Transverse colon (tissue), 4 donors: ENCODE measurements at regions not wholly inside any gene's neighbourhood (a gene's known extent, or its start where the extent isn't known, plus 50 kb on each side); places are given as distances from the start of the nearest gene placed in this dataset.

Experiments
- DNase-seq: peaks from one replicate; pipeline ENCODE4 v3.0.0-alpha.2; 2019
- H3K27ac ChIP-seq, 4 donors: fragments of 200-600 bp; sonication (generic); 2 replicates each; pipeline ENCODE4 v1.5.1; 2016 to 2018; ENCODE audit warnings: inconsistent platforms in 4 of 4
- H3K27me3 ChIP-seq: fragments of 200-600 bp; sonication (generic); 2 replicates; pipeline ENCODE4 v1.5.1; 2017; ENCODE audit warnings: inconsistent platforms
- H3K36me3 ChIP-seq, 4 donors: fragments of 200-600 bp; sonication (generic); 2 replicates each; pipeline ENCODE4 v1.5.1; 2017 to 2019; ENCODE audit warnings: inconsistent platforms in 4 of 4
- H3K4me1 ChIP-seq, 4 donors: fragments of 200-600 bp; sonication (generic); 2 replicates each; pipeline ENCODE4 v1.5.1; 2017 to 2020; ENCODE audit warnings: inconsistent platforms in 4 of 4
- H3K4me3 ChIP-seq, 4 donors: fragments of 200-600 bp; sonication (generic); 1 replicate in 1 of 4; 2 replicates in 3 of 4; pipeline versions ENCODE4 v1.5.1 to v1.6.1; 2017 to 2019; ENCODE audit warnings: inconsistent platforms in 4 of 4
- H3K9me3 ChIP-seq, 2 donors: fragments of 200-600 bp; sonication (generic); 2 replicates each; pipeline ENCODE4 v1.5.1; 2017 to 2019; ENCODE audit warnings: inconsistent platforms in 2 of 2
- EP300 ChIP-seq: sonication (generic); formaldehyde crosslinking; IDR thresholded peaks from one replicate; pipeline ENCODE4 v1.6.1; 2017; ENCODE audit warnings: antibody characterized with exemption, low read depth
- POLR2A ChIP-seq: fragments of 450-650 bp; IDR thresholded peaks from one replicate; pipeline ENCODE4 v1.6.1; 2016; ENCODE audit warnings: antibody characterized with exemption, mild to moderate bottlenecking, moderate library complexity
- POLR2AphosphoS5 ChIP-seq, 3 donors: sonication (generic); formaldehyde crosslinking; IDR thresholded peaks; one replicate each; pipeline ENCODE4 v1.6.1; 2016; ENCODE audit warnings: antibody characterized with exemption in 3 of 3
- WGBS, 2 donors: methylation state at CpG; one replicate each; pipeline ENCODE4 v1.1.5; 2018; ENCODE audit warnings: low coverage in 1 of 2; 5-methylcytosine and 5-hydroxymethylcytosine counted together
- in situ Hi-C, 4 donors: fragments of 200-750 bp; cut with MboI; loops; one replicate each; pipeline versions ENCODE4 v1.15.0 to v1.15.1; 2017; ENCODE audit warnings: low sequenced_read_pairs in 3 of 4, low pct_ligation_motif_present in 1 of 4, low pct_unique_long_range_greater_than_20kb in 1 of 4
- intact Hi-C: fragments of 100-400 bp; cut with DNase I; formaldehyde crosslinking; loops from one replicate; pipeline ENCODE4 v1.15.1; 2023; ENCODE audit warnings: low total_unique reads
- TF ChIP-seq, protein P1 (sequence below), 5 experiments: fragments of 200-600 bp in 3 of 5; fragments of 450-650 bp in 2 of 5; sonication (generic) in 3 of 5; IDR thresholded peaks; 1 replicate in 2 of 5; 2 replicates in 3 of 5; pipeline ENCODE4 v1.5.1; 2016 to 2017; ENCODE audit warnings: antibody characterized with exemption in 5 of 5, inconsistent platforms in 3 of 5, mild to moderate bottlenecking in 2 of 5, moderate library complexity in 1 of 5

DNA sequence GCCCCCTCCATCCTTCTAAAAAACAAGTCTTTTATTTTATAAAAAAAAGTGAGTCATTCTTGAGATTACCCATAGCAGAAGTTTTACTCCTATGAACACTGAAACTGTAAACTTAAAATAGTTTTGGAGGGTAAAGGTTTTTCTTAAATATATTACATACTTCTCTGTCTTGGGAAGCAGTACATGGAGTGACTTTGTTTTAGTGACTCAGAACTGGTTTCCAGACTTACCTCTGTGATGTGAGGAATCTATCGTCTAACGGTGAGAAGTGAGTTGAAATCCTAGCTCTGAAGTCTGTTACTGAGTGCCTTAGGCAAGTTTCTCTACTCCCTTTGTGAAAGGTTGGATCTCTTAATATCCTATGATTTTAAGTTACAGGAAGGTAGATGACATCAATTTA, 176.3 kb upstream of the POU3F1 start:
- no peak for DNase-seq
- intact Hi-C loops (no loop called here), in situ Hi-C loops (no loop called here)
- H3K4me3 ChIP-seq: no peak overlapping the region
- no peaks in the 10 kb centered on the region for H3K9me3 ChIP-seq
- H3K36me3 ChIP-seq: no peaks in the 10 kb centered on the region
- no peak overlapping the region for H3K27ac ChIP-seq
- H3K27me3 ChIP-seq: peaks cover 10% of the 10 kb centered on the region
- 72 to 88% methylated on average over 2 of the region's 2 CpGs for WGBS, 2 donors
- TF ChIP-seq POLR2AphosphoS5 (IDR thresholded peaks at IDR 0.05): no peak
- no peak for TF ChIP-seq POLR2A
- no peak for TF ChIP-seq EP300
- TF ChIP-seq, protein P1, sequence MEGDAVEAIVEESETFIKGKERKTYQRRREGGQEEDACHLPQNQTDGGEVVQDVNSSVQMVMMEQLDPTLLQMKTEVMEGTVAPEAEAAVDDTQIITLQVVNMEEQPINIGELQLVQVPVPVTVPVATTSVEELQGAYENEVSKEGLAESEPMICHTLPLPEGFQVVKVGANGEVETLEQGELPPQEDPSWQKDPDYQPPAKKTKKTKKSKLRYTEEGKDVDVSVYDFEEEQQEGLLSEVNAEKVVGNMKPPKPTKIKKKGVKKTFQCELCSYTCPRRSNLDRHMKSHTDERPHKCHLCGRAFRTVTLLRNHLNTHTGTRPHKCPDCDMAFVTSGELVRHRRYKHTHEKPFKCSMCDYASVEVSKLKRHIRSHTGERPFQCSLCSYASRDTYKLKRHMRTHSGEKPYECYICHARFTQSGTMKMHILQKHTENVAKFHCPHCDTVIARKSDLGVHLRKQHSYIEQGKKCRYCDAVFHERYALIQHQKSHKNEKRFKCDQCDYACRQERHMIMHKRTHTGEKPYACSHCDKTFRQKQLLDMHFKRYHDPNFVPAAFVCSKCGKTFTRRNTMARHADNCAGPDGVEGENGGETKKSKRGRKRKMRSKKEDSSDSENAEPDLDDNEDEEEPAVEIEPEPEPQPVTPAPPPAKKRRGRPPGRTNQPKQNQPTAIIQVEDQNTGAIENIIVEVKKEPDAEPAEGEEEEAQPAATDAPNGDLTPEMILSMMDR (IDR thresholded peaks at IDR 0.05): no peak
- no peaks in the 10 kb centered on the region for H3K4me1 ChIP-seq

- intact Hi-C loops: no loop called here
- TF ChIP-seq EP300 (no peak), POLR2AphosphoS5 (IDR thresholded peaks at IDR 0.05) (no peak), POLR2A (no peak)
- TF ChIP-seq, protein P1 (IDR thresholded peaks at IDR 0.05): no peak
- no peaks in the 10 kb centered on the region for H3K9me3 ChIP-seq
- H3K4me1 ChIP-seq: no peaks in the 10 kb centered on the region
- in situ Hi-C loops: no loop called here
- H3K27ac ChIP-seq: no peak overlapping the region
- DNase-seq: no peak
- no peaks in the 10 kb centered on the region for H3K36me3 ChIP-seq
- peaks cover 10% of the 10 kb centered on the region for H3K27me3 ChIP-seq
- H3K4me3 ChIP-seq: no peak overlapping the region
- 17 to 60% methylated on average over 4 to 9 of the region's 9 CpGs for WGBS, 2 donors
Observed at GRCh38 chr1:38221006-38221649, 174.5 kb upstream of the POU3F1 start.

DNA sequence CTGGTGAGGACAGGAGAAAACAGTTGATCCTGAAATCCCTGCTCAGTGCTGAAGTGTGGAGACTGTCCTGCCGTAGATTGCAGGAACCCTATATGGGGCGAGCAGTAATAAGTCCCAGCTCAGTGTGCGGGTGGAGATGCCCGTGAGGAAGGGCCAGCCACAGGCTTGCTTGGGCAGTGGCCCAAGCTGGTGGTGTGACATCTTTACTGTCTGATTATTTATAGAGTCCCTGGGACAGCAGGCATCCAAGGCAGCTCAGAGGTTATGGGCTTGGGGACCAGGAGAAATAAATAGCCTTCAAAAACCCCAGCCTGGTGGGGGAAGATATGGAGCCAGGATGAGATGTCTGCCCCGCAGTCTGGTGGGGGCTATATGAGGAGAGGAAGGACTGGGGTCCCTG, 170.7 kb upstream of the POU3F1 start:
- WGBS, 2 donors: 57 to 65% methylated on average over 1 to 5 of the region's 5 CpGs
- Histone ChIP-seq H3K4me1 (no peaks in the 10 kb centered on the region), H3K36me3 (no peaks in the 10 kb centered on the region), H3K27me3 (peaks cover 13% of the 10 kb centered on the region), H3K9me3 (no peaks in the 10 kb centered on the region), H3K4me3 (no peak overlapping the region), H3K27ac (no peak overlapping the region)
- intact Hi-C loops (no loop called here), in situ Hi-C loops (no loop called here)
- TF ChIP-seq POLR2A (no peak), EP300 (no peak), POLR2AphosphoS5 (IDR thresholded peaks at IDR 0.05) (no peak)
- TF ChIP-seq, protein P1 (IDR thresholded peaks at IDR 0.05): no peak
- no peak for DNase-seq

GRCh38 chr1:38213646-38214434, 167.2 kb upstream of the POU3F1 start:
- DNase-seq: no peak
- H3K9me3 ChIP-seq: no peaks in the 10 kb centered on the region
- H3K27me3 ChIP-seq: peaks cover 7% of the 10 kb centered on the region
- H3K27ac ChIP-seq: no peak overlapping the region
- no peak overlapping the region for H3K4me3 ChIP-seq
- H3K36me3 ChIP-seq: no peaks in the 10 kb centered on the region
- TF ChIP-seq EP300 (no peak), POLR2AphosphoS5 (IDR thresholded peaks at IDR 0.05) (no peak), POLR2A (no peak)
- TF ChIP-seq, protein P1 (IDR thresholded peaks at IDR 0.05): no peak
- intact Hi-C loops: no loop called here
- H3K4me1 ChIP-seq: no peaks in the 10 kb centered on the region
- in situ Hi-C loops: no loop called here
- WGBS, 2 donors: 62 to 73% methylated on average over 11 to 34 of the region's 34 CpGs
